Transverse colon (tissue), 3 donors: ENCODE measurements at regions not wholly inside any gene's neighbourhood (a gene's known extent, or its start where the extent isn't known, plus 50 kb on each side); places are given as distances from the start of the nearest gene placed in this dataset.

Experiments used
- POLR2A ChIP-seq: fragments of 450-650 bp; IDR thresholded peaks from one replicate; pipeline ENCODE4 v1.6.1; 2016; ENCODE audit warnings: antibody characterized with exemption, mild to moderate bottlenecking, moderate library complexity
- TF ChIP-seq, protein P1 (sequence below), 5 experiments: fragments of 200-600 bp in 3 of 5; fragments of 450-650 bp in 2 of 5; sonication (generic) in 3 of 5; IDR thresholded peaks; 1 replicate in 2 of 5; 2 replicates in 3 of 5; pipeline ENCODE4 v1.5.1; 2016 to 2017; ENCODE audit warnings: antibody characterized with exemption in 5 of 5, inconsistent platforms in 3 of 5, mild to moderate bottlenecking in 2 of 5, moderate library complexity in 1 of 5

GRCh38 chr4:188780686-188781085, 641.4 kb downstream of the TRIML1 start:
- TF ChIP-seq, protein P1, sequence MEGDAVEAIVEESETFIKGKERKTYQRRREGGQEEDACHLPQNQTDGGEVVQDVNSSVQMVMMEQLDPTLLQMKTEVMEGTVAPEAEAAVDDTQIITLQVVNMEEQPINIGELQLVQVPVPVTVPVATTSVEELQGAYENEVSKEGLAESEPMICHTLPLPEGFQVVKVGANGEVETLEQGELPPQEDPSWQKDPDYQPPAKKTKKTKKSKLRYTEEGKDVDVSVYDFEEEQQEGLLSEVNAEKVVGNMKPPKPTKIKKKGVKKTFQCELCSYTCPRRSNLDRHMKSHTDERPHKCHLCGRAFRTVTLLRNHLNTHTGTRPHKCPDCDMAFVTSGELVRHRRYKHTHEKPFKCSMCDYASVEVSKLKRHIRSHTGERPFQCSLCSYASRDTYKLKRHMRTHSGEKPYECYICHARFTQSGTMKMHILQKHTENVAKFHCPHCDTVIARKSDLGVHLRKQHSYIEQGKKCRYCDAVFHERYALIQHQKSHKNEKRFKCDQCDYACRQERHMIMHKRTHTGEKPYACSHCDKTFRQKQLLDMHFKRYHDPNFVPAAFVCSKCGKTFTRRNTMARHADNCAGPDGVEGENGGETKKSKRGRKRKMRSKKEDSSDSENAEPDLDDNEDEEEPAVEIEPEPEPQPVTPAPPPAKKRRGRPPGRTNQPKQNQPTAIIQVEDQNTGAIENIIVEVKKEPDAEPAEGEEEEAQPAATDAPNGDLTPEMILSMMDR (IDR thresholded peaks at IDR 0.05): no peak
- no peak for TF ChIP-seq POLR2A
